EL (cell line): ENCODE measurements at regions not wholly inside any gene's neighbourhood (a gene's known extent, or its start where the extent isn't known, plus 50 kb on each side); places are given as distances from the start of the nearest gene placed in this dataset.

Experiments used
- DNase-seq: peaks from one replicate; pipeline ENCODE4 v3.0.0-alpha.2; 2016

DNA sequence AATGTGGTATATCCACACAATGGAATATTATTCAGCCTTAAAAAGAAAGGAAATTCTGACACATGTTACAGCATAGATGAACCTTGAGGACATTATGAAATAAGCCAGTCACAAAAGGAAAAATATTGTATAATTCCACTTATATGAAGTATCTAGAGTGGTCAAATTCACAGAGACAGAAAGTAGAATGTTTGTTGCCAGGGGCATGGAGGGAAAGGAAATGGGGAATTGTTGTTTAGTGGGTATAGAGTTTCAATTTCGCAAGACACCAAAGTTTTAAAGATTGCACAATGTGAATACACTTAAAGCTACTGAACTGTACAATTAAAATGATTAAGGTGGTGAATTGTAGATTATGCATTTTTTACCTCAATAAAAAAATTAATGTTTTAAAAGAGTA lies 92.9 kb downstream of the TXNL1 start:
- DNase-seq = no peak

GRCh38 chr18:56542476-56542875 lies 95.9 kb downstream of the TXNL1 start:
- DNase-seq = no peak

- no peak for DNase-seq
Measured at GRCh38 chr18:56541793-56542192, 96.6 kb downstream of the TXNL1 start.

GRCh38 chr18:56541340-56541739 lies 97.1 kb downstream of the TXNL1 start:
- no peak for DNase-seq

DNA sequence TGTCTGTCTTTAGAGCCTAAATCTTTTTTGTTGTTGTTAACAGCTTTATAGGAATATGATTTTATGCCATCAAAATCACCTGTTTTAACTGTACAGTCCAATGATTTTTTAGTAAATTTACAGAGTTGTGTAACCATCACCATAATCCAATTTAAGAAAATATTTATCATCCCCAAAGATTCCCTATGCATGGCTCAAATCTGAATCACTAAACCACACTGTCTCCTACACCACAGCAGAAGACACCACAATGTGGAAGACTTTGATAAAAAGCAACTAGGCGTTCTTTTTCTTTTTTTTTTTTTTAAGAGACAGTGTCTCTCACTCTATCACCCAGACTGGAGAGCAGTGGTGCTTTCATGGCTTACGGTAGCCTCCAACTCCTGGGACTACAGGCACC lies 99.6 kb downstream of the TXNL1 start:
- peak; percentile 50 for DNase-seq

DNA sequence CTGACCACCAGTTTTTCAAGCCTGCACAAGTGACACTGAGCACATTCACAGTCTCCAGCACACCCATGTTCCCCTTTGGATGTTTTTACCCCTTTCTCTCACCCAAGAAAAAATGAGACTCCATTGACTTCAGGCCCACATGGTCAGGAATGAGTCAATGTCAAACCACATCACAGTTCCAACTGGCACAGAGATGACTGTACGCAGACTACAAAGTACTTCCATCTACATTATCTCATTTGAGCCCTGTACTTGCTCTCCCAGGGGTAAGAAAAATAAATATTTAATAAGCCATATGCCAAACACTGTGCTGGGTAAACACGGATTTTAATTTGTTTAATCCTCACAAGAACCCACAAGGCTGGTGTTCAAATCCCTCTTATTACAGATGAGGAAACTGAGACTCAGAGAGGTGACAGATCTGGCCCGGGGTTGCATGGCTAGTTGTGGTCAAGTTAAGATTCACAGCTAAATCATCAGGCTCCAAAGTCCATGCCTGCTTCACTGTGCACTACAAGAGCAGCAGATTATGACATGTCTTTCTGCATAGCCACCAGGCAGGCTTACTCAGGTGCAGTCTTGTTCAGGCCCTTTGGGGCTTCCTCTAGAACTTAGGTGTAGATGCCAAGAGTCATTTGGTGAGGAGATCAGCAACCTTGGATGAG lies 106.1 kb downstream of the TXNL1 start:
- peak; percentile 49 for DNase-seq

DNA sequence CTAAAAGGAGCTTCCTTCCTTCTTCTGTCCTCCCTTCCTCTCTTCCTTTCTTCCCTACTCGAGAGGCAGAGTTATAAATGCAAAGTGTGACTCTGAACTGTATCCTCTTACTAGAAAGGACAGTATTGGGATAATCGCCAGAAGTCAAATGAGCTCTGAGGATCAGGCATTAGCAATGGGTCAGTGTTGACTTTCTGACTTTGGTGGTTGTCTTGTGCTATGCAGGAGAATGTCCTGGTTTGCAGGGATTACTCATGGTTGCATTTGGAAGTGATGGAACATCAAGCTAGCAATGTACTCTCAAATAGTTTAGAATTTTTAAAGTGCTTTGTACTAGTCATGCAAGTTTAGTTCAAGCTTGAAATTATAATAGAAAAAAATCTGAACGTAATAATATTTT lies 115.6 kb downstream of the TXNL1 start:
- DNase-seq = peak; percentile 8

GRCh38 chr18:56521263-56521662 lies 117.1 kb downstream of the TXNL1 start:
- DNase-seq = no peak

DNA sequence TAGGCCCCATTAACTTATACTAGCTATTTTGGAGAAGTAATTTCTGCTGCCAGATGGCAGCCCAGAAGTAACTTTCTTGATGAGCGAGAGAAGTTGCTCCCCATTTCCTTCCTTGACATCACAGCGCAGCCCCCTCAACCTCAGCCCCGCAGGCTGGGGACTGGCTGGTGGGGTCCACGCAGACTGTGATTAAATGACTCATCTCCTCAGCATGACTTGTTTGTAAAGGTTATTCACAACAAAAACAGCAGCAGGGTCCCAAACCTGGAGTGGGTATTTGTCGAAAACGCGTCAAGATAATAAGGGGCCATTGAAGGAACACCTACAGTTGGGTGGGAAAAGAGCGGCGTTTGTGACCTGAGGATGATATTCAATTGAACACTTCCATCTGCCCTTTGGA lies 120.6 kb downstream of the TXNL1 start:
- DNase-seq = no peak

- DNase-seq = peak; percentile 14
Measured at GRCh38 chr18:56517196-56517595, 121.2 kb downstream of the TXNL1 start.

DNA sequence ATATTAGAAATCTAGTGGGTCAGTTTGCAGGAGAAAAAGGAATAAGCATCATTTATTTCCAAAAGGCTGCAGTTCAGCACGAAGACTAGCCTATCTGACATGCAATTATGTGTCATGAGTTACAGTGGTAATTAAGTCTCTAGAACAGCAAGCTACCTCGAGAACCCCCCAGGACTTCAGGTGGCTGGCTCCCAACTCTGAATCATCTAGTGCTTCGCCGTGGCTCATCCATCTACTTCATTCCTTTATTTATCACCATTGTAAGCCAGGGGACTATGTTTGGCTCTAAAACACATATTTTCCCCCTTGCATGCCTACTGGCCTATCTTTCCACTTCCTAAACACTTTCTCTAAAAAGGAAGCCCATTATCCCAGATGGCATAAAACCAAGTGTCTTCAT lies 121.6 kb downstream of the TXNL1 start:
- DNase-seq = peak; percentile 50

GRCh38 chr18:56515522-56515921 lies 122.9 kb downstream of the TXNL1 start:
- no peak for DNase-seq

GRCh38 chr18:56511996-56512395 lies 126.4 kb downstream of the TXNL1 start:
- DNase-seq = peak; percentile 63

DNA sequence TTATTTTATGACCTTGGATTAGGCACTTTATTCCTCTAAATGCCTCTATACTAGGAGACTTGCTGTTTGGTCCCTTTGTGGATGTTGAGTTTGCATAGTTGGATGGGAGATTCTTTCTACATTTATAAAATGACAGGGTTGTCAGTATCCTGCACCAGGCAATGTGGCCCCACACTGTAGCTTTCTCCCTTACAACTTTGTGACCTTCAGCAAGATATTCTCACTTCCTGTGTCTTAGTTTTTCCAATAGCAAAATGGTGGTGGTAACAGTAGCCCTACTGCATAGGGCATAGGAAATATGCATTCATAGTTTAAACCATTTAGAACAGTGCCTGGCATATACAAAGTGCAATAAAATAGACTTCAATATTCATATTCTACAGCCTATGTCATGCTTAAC lies 128.3 kb downstream of the TXNL1 start:
- no peak for DNase-seq

DNA sequence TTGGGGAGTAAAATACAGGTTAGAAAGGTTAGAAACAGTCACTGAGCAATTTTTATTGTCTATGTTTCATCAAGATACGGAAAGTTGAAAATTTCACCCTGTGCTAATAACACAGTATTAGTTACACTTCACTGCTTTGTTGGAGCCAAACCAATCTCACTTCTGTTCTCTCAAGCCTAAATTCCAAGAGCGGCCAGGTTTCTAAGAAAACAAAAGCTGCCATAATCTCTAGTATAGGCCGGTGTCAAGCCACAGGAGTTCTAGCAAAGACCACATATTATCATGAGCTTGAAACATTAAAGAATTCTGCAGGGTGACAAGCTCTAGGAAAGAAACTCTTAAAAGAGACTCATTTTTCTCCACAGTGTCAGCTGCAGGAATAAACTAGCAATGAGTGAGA lies 128.7 kb downstream of the TXNL1 start:
- no peak for DNase-seq

- no peak for DNase-seq
Measured at GRCh38 chr18:56508370-56509036, 129.9 kb downstream of the TXNL1 start.

- DNase-seq = peak; percentile 59
Measured at GRCh38 chr18:56505971-56506370, 132.4 kb downstream of the TXNL1 start.

- DNase-seq = no peak
Measured at GRCh38 chr18:56505293-56505692, 133.1 kb downstream of the TXNL1 start.

- DNase-seq = no peak
Measured at GRCh38 chr18:56501896-56502295, 136.5 kb downstream of the TXNL1 start.

- DNase-seq = no peak
Measured at GRCh38 chr18:56495884-56496283, 142.5 kb downstream of the TXNL1 start.

DNA sequence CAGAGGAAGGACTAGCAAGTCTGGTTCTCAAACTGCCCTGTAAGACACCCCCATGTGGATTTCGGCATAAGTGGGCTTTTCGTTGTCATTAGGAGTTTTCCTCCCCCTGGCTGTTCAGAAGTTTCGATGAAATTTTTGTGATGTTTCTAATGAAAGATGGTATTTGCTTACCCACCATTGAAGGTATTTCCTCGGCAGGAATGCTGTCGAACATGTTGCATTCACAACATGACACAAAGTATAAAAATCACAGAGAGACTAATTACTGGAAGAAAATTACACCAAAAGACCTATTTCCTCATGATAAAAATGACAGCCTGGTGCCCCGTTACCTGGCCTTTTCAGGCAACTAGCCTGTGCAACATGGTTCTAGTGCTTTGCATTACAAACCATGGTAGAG lies 144.9 kb downstream of the TXNL1 start:
- no peak for DNase-seq

DNA sequence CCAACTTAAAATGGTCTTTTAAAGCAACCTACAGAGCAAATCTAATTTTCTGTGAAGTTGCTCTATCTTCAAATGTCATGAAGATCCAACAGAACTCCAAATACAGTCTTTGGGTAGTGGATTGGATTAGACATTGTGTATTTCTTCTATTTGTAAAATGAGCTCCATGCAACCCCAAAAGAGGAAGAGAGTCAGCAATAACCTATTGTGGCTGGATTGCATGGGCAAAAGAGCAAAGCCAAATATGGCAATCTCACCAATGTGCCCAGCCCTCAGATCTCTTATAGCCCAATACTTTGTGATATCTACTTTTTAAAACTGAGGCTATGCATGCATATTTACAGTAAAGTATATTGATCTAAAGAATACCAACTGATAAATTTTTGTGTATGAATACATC lies 146.3 kb downstream of the TXNL1 start:
- no peak for DNase-seq

DNA sequence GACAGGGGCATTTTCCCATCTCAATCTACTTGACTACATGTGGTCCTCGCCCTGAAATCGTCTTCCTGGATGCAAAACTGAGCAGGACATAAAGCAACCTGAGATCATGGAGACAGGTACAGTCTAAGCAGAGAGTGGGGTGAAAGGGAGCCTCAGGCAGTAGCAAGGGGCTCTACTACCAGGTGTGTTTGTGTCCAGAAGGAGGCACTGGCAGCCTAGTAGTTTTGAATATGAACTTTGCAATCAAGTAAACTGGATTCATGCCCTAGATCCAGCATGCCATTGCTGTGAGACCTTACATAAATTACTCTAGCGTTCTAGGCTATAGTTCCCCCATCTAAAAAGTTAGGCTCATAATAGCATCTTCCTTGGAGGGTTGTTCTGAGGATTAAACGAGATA lies 147.4 kb downstream of the TXNL1 start:
- no peak for DNase-seq

DNA sequence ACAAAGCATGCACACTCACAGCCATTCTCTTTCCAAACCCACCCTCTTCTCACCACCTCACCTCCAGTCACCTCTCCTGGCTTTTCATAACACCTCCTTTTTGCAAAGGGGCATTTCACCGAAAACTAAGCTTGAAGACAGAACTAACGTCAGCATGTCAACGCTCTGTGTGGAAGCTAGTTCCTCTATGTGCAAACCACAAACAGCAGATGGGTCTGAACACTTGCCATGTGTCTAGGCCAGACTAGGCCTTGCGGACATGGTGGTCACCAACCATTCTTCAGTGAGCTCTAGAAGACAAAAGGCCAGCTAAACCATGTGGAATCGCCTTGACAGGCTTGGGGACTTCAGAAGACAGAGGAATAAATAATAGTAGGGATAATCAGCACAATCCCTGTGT lies 148.5 kb downstream of the TXNL1 start:
- DNase-seq = no peak

DNA sequence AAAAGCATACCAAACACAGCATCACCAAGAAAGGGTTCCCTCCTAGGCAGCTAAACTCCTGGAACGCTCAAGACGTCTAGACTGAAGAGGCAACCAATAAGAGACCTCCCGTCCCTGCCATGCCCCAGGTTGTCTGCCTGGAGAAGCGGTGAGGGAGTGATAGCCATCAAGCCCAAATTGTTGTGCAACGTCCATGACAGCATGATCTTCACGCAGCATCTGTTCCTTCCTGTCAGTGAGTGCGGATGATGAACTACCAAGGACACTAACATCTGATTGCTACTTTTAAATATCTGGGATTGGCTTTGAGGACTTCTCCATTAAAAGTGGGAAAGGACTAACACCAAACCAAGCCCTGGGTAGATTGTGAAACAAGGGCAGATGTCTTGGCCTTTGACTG lies 149.7 kb downstream of the TXNL1 start:
- no peak for DNase-seq
